Transverse colon (tissue), 4 donors: ENCODE measurements at regions not wholly inside any gene's neighbourhood (a gene's known extent, or its start where the extent isn't known, plus 50 kb on each side); places are given as distances from the start of the nearest gene placed in this dataset.

ENCODE experiments used
- DNase-seq: peaks from one replicate; pipeline ENCODE4 v3.0.0-alpha.2; 2019
- H3K27ac ChIP-seq, 4 donors: fragments of 200-600 bp; sonication (generic); 2 replicates each; pipeline ENCODE4 v1.5.1; 2016 to 2018; ENCODE audit warnings: inconsistent platforms in 4 of 4
- H3K27me3 ChIP-seq: fragments of 200-600 bp; sonication (generic); 2 replicates; pipeline ENCODE4 v1.5.1; 2017; ENCODE audit warnings: inconsistent platforms
- H3K36me3 ChIP-seq, 4 donors: fragments of 200-600 bp; sonication (generic); 2 replicates each; pipeline ENCODE4 v1.5.1; 2017 to 2019; ENCODE audit warnings: inconsistent platforms in 4 of 4
- H3K4me1 ChIP-seq, 4 donors: fragments of 200-600 bp; sonication (generic); 2 replicates each; pipeline ENCODE4 v1.5.1; 2017 to 2020; ENCODE audit warnings: inconsistent platforms in 4 of 4
- H3K4me3 ChIP-seq, 4 donors: fragments of 200-600 bp; sonication (generic); 1 replicate in 1 of 4; 2 replicates in 3 of 4; pipeline versions ENCODE4 v1.5.1 to v1.6.1; 2017 to 2019; ENCODE audit warnings: inconsistent platforms in 4 of 4
- H3K9me3 ChIP-seq, 2 donors: fragments of 200-600 bp; sonication (generic); 2 replicates each; pipeline ENCODE4 v1.5.1; 2017 to 2019; ENCODE audit warnings: inconsistent platforms in 2 of 2
- CTCF ChIP-seq, 5 experiments: fragments of 200-600 bp in 3 of 5; fragments of 450-650 bp in 2 of 5; sonication (generic) in 3 of 5; IDR thresholded peaks; 1 replicate in 2 of 5; 2 replicates in 3 of 5; pipeline ENCODE4 v1.5.1; 2016 to 2017; ENCODE audit warnings: antibody characterized with exemption in 5 of 5, inconsistent platforms in 3 of 5, mild to moderate bottlenecking in 2 of 5, moderate library complexity in 1 of 5
- EP300 ChIP-seq: sonication (generic); formaldehyde crosslinking; IDR thresholded peaks from one replicate; pipeline ENCODE4 v1.6.1; 2017; ENCODE audit warnings: antibody characterized with exemption, low read depth
- POLR2A ChIP-seq: fragments of 450-650 bp; IDR thresholded peaks from one replicate; pipeline ENCODE4 v1.6.1; 2016; ENCODE audit warnings: antibody characterized with exemption, mild to moderate bottlenecking, moderate library complexity
- POLR2AphosphoS5 ChIP-seq, 3 donors: sonication (generic); formaldehyde crosslinking; IDR thresholded peaks; one replicate each; pipeline ENCODE4 v1.6.1; 2016; ENCODE audit warnings: antibody characterized with exemption in 3 of 3
- WGBS, 2 donors: methylation state at CpG; one replicate each; pipeline ENCODE4 v1.1.5; 2018; ENCODE audit warnings: low coverage in 1 of 2; 5-methylcytosine and 5-hydroxymethylcytosine counted together
- in situ Hi-C, 4 donors: fragments of 200-750 bp; cut with MboI; loops; one replicate each; pipeline versions ENCODE4 v1.15.0 to v1.15.1; 2017; ENCODE audit warnings: low sequenced_read_pairs in 3 of 4, low pct_ligation_motif_present in 1 of 4, low pct_unique_long_range_greater_than_20kb in 1 of 4
- intact Hi-C: fragments of 100-400 bp; cut with DNase I; formaldehyde crosslinking; loops from one replicate; pipeline ENCODE4 v1.15.1; 2023; ENCODE audit warnings: low total_unique reads

GRCh38 chr10:123580426-123580825, 85.7 kb upstream of the GPR26 start:
- intact Hi-C loops (loop anchor here (1.0 kb wide), 1 partner anchor 388 kb away; no protein-coding TSS in a partner anchor), in situ Hi-C loops (loop anchor here (5.0 to 25.0 kb wide), 2 partner anchors 387 to 807 kb away; no protein-coding TSS in a partner anchor)
- Histone ChIP-seq H3K27me3 (peaks cover 8% of the 10 kb centered on the region), H3K4me1 (peaks cover 0 to 10% (median 2%) of the 10 kb centered on the region in 4 donors), H3K4me3 (no peak overlapping the region), H3K9me3 (no peaks in the 10 kb centered on the region), H3K36me3 (no peaks in the 10 kb centered on the region), H3K27ac (no peak overlapping the region)
- no peak for TF ChIP-seq POLR2A
- no peak for TF ChIP-seq EP300
- no peak for TF ChIP-seq POLR2AphosphoS5 (IDR thresholded peaks at IDR 0.05)
- no peak for TF ChIP-seq CTCF (IDR thresholded peaks at IDR 0.05)
- WGBS, 2 donors = 60 to 69% methylated on average over 1 to 4 of the region's 4 CpGs
- DNase-seq = no peak

GRCh38 chr10:123581656-123582055, 84.5 kb upstream of the GPR26 start:
- Histone ChIP-seq H3K36me3 (no peaks in the 10 kb centered on the region), H3K27ac (no peak overlapping the region), H3K9me3 (no peaks in the 10 kb centered on the region), H3K27me3 (peaks cover 8% of the 10 kb centered on the region), H3K4me3 (no peak overlapping the region), H3K4me1 (peaks cover 0 to 10% (median 2%) of the 10 kb centered on the region in 4 donors)
- intact Hi-C loops = no loop called here
- TF ChIP-seq EP300 (no peak), POLR2A (no peak), CTCF (IDR thresholded peaks at IDR 0.05) (no peak), POLR2AphosphoS5 (IDR thresholded peaks at IDR 0.05) (no peak)
- WGBS, 2 donors = 68% methylated on average over 9 of the region's 9 CpGs; no CpG with 5 or more reads in 1 of the 2 donors
- DNase-seq = no peak
- in situ Hi-C loops = loop anchor here (5.0 to 25.0 kb wide), 2 partner anchors 386 to 806 kb away; no protein-coding TSS in a partner anchor

DNA sequence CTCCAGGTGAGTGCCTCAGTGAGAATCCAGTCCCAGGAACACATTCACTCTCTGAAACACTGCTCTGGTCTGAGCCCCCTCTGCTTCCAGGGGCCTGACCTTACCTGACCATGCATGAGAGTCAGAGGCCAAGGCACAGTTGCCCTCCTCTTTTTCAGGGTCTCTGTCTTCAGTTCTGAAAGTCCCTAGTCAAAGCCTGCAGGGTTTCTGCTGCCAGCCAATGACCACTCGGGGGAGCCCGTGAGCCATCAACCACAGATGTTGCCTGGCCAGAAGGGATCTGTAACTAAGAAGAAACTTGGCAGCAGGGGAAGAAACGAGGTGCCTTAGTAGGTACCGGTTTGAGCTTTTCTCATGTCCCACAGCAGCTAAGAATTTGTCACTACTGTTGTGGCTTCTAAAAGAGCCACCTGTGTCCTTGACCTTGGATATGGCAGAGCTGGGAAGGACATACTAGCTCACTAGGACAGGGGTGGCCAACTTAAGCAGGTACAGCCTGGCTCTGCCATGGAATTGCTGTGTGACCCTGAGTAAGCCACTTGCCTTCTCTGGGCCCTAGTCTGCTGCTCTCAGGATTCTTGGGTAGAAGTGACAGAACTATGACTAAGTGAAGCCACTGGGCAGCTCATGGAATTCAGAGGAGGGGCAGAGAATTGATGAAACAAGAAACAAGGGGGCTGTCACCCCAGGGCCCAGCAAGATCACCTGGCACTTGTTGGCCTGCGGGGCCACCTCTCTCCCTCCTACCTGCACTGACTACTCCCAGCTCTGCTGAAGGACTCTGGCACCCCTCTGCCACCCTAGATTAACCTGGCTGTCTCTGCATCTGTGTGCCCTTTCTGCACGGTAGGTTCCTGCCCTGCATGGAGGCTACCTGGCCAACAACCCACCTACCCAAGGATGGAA, 83.8 kb upstream of the GPR26 start:
- intact Hi-C loops = no loop called here
- peaks cover 0 to 10% (median 2%) of the 10 kb centered on the region in 4 donors for H3K4me1 ChIP-seq
- peak; percentile 79 for DNase-seq
- in situ Hi-C loops = loop anchor here (5.0 to 25.0 kb wide), 2 partner anchors 385 to 805 kb away; no protein-coding TSS in a partner anchor
- H3K27me3 ChIP-seq = peaks cover 8% of the 10 kb centered on the region
- TF ChIP-seq CTCF (IDR thresholded peaks at IDR 0.05) (peak; percentile 65 to 89 (median 76)), POLR2A (no peak)
- H3K9me3 ChIP-seq = no peaks in the 10 kb centered on the region
- 20 to 80% methylated on average over 1 to 6 of the region's 6 CpGs for WGBS, 2 donors
- H3K27ac ChIP-seq = no peak overlapping the region
- H3K4me3 ChIP-seq = no peak overlapping the region
- H3K36me3 ChIP-seq = no peaks in the 10 kb centered on the region

DNA sequence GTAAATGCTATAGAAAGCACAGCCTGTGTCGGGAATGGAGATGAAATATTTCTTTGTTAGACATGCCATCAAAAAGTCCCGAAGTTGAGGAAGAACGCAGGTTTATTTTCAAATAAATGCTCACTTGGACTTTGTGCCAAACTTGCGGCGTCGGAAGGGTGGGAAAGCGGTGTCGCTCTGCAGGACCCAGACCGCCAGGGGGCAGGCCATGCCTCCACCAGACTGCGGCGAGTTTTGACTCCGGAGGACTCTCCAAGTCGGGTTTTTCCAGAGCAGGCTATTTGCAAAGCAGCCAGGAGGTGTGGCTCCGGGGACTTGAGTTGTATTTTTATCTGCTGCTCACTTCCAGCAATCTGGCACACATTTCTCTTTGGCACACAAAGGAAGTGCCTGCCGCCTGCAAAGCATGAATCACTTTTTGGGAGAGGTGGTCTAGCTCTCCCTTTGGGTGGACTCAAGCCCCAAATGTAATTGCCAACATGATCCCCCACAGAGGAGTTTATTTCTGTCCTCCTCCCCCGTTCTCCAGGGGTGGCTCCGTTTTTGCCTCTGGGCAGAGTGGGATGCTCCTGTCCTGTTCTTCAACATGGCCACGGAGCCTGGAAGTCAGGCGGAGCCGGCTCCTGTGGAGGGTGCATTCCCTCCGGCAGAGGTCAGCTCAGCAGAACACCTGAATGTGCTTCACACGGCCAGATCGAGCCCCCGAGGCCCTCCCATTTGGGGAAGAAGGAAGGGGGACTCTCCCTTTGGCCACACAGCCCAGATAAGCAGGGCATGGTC, 82.3 kb upstream of the GPR26 start:
- intact Hi-C loops = no loop called here
- peaks cover 0 to 10% (median 2%) of the 10 kb centered on the region in 4 donors for H3K4me1 ChIP-seq
- no peaks in the 10 kb centered on the region for H3K9me3 ChIP-seq
- TF ChIP-seq POLR2A (no peak), CTCF (IDR thresholded peaks at IDR 0.05) (peak; percentile 68 to 85 (median 78))
- no peak overlapping the region for H3K4me3 ChIP-seq
- 0 to 13% methylated on average over 4 to 24 of the region's 24 CpGs for WGBS, 2 donors
- no peaks in the 10 kb centered on the region for H3K36me3 ChIP-seq
- in situ Hi-C loops = loop anchor here (5.0 to 25.0 kb wide), 2 partner anchors 383 to 803 kb away; no protein-coding TSS in a partner anchor
- H3K27me3 ChIP-seq = peaks cover 8% of the 10 kb centered on the region
- H3K27ac ChIP-seq = peak overlapping the region in 3 of 4 donors; percentile 31 to 67 (median 34)
- DNase-seq = peak; percentile 84
